GM12878 (cell line): ENCODE measurements at regions not wholly inside any gene's neighbourhood (a gene's known extent, or its start where the extent isn't known, plus 50 kb on each side); places are given as distances from the start of the nearest gene placed in this dataset.

ENCODE experiments used
- ATAC-seq: fragments of 200-7000 bp; cut with Tn5 transposase; 3 replicates; pipeline ENCODE4 v1.9.1; 2020; ENCODE audit warnings: mild to moderate bottlenecking, moderate library complexity
- BruUV-seq: library from RNA; stranded (reverse); fragments of 400-500 nt; replicated peaks from 2 replicates; lab custom pipeline; 2021; lab: Mats Ljungman, UMichigan
- CTCF ChIA-PET: fragments of 300-600 bp; sonication (Branson Sonifier 250); formaldehyde crosslinking; extraction: SDS; loops from one replicate; lab custom pipeline; 2021; ENCODE audit warnings: inconsistent platforms; lab: Yijun Ruan, JAX
- POLR2A ChIA-PET: fragments of 350-600 bp; formaldehyde crosslinking; extraction: SDS; loops from one replicate; lab custom pipeline; 2021; ENCODE audit warnings: inconsistent platforms; lab: Charles Lee
- RAD21 ChIA-PET: fragments of 300-600 bp; sonication (Branson Sonifier 250); formaldehyde crosslinking; loops from one replicate; lab custom pipeline; 2023; ENCODE audit warnings: antibody characterized with exemption; ENCODE audit not compliant: unreplicated experiment; lab: Charles Lee
- SMC1A ChIA-PET: fragments of 300-600 bp; sonication (Branson Sonifier 250); formaldehyde crosslinking; loops from one replicate; lab custom pipeline; 2023; ENCODE audit not compliant: unreplicated experiment, uncharacterized antibody; lab: Charles Lee
- DNase-seq: peaks from one replicate; pipeline ENCODE4 v3.0.0-alpha.2; 2011; ENCODE audit warnings: low read depth, low spot score
- FAIRE-seq: peaks from 3 replicates; lab custom pipeline; 2011; peaks lifted over from hg19 to GRCh38; lab: Jason Lieb, UNC
- H2AFZ ChIP-seq: 2 replicates; pipeline ENCODE4 v1.6.0; 2011; ENCODE audit warnings: low read depth, low read length, control low read depth; ENCODE audit not compliant: control insufficient read depth
- H3K27ac ChIP-seq: 2 replicates; pipeline ENCODE4 v1.5.1; 2011; ENCODE audit warnings: control low read depth; ENCODE audit not compliant: control insufficient read depth, insufficient read depth
- H3K27me3 ChIP-seq, 2 experiments: replicated peaks in 1 of 2; 2 replicates each; pipeline versions ENCODE4 v1.6.0 to v1.6.1; 2011; ENCODE audit warnings: low read length in 1 of 2; ENCODE audit not compliant: control insufficient read depth in 2 of 2, insufficient read depth in 2 of 2
- H3K36me3 ChIP-seq, 2 experiments: 2 replicates each; pipeline ENCODE4 v1.5.1; 2011; ENCODE audit warnings: low read length in 1 of 2; ENCODE audit not compliant: control insufficient read depth in 2 of 2, insufficient read depth in 2 of 2
- H3K4me1 ChIP-seq: 2 replicates; pipeline ENCODE4 v1.6.1; 2011; ENCODE audit warnings: mild to moderate bottlenecking, low read length, moderate library complexity, mixed read lengths; ENCODE audit not compliant: control insufficient read depth, insufficient read depth
- H3K4me2 ChIP-seq: 2 replicates; pipeline ENCODE4 v1.6.0; 2011; ENCODE audit warnings: control low read depth; ENCODE audit not compliant: control insufficient read depth, insufficient read depth
- H3K4me3 ChIP-seq: fragments of 200-600 bp; sonication (generic); 2 replicates; pipeline ENCODE4 v1.5.1; 2016
- H3K79me2 ChIP-seq: 2 replicates; pipeline ENCODE4 v1.6.0; 2011; ENCODE audit warnings: low read length; ENCODE audit not compliant: control insufficient read depth, insufficient read depth
- H3K9ac ChIP-seq: 2 replicates; pipeline ENCODE4 v1.8.0; 2011; ENCODE audit warnings: low read length, control low read depth, mixed read lengths; ENCODE audit not compliant: control insufficient read depth, insufficient read depth
- H3K9me3 ChIP-seq: replicated peaks from 3 replicates; pipeline ENCODE4 v1.5.1; 2011; ENCODE audit warnings: mild to moderate bottlenecking, low read length; ENCODE audit not compliant: control insufficient read depth, insufficient read depth
- H4K20me1 ChIP-seq: 2 replicates; pipeline ENCODE4 v1.6.0; 2011; ENCODE audit not compliant: control insufficient read depth, insufficient read depth
- ATF2 ChIP-seq: IDR thresholded peaks from 2 replicates; pipeline ENCODE4 v1.6.1; 2012; ENCODE audit warnings: low read length, inconsistent platforms
- EED ChIP-seq: sonication (generic); IDR thresholded peaks from 2 replicates; pipeline ENCODE4 v1.6.1; 2016; ENCODE audit warnings: antibody characterized with exemption, low read depth
- MYB ChIP-seq: fragments of 150-350 bp; IDR thresholded peaks from 2 replicates; pipeline ENCODE4 v1.6.1; 2014; ENCODE audit warnings: mild to moderate bottlenecking, low read depth, low read length, borderline replicate concordance
- PML ChIP-seq: IDR thresholded peaks from 2 replicates; pipeline ENCODE4 v1.6.1; 2012; ENCODE audit warnings: low read length, inconsistent platforms
- REST ChIP-seq: IDR thresholded peaks from 2 replicates; pipeline ENCODE4 v1.6.1; 2012; ENCODE audit warnings: mild to moderate bottlenecking, low read depth, low read length
- SMAD5 ChIP-seq: IDR thresholded peaks from 2 replicates; pipeline ENCODE4 v1.6.1; 2016; ENCODE audit warnings: antibody characterized with exemption, low read depth
- WGBS: methylation state at CpG from one replicate; pipeline ENCODE4 v1.1.6; 2016; ENCODE audit warnings: low lambda C conversion rate; ENCODE audit not compliant: insufficient replicate concordance, insufficient coverage; ENCODE audit errors: missing lambda C conversion rate; 5-methylcytosine and 5-hydroxymethylcytosine counted together
- in situ Hi-C: fragments of 300-500 bp; cut with MboI; formaldehyde crosslinking; loops from 9 replicates; pipeline ENCODE4 v1.14.3; 2018; ENCODE audit warnings: mixed read lengths
- intact Hi-C: fragments of 100-400 bp; cut with micrococcal nuclease; formaldehyde crosslinking; loops from one replicate; pipeline ENCODE4 v1.14.2; 2022; ENCODE audit not compliant: unreplicated experiment
- TF ChIP-seq, protein P1 (sequence below): fragments of 450-650 bp; conservative IDR thresholded peaks from 2 replicates; pipeline ENCODE4 v1.6.1; 2017; ENCODE audit warnings: mild to moderate bottlenecking, moderate library complexity
- TF ChIP-seq, protein P2 (sequence below): fragments of 450-650 bp; IDR thresholded peaks from 2 replicates; pipeline ENCODE4 v1.6.1; 2016; ENCODE audit warnings: mild to moderate bottlenecking
- TF ChIP-seq, protein P3 (sequence below): fragments of 450-650 bp; IDR thresholded peaks from 2 replicates; pipeline ENCODE4 v1.6.1; 2017; ENCODE audit warnings: mild to moderate bottlenecking, moderate library complexity

DNA sequence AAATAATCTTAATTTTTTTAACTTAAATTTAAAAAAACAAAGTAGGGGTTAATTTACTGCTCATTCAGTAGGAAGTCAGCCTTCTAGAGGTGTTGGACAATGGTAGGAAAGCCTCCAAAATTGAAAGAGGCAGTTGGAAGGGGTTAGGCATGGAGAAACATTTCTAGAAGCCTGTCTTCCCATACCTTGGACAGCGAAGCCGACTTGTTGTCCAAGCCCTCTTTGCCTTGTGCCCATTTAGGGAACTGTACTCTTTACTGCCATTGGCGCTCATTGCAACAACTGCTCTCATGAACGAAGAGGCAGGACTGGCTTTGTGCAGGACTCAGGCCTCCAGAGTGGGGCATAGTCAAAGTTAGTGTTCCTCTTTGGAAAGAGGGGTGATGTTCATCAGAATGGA lies 333.3 kb downstream of the HRH4 start:
- no peaks in the 10 kb centered on the region for H4K20me1 ChIP-seq
- no peak overlapping the region for H2AFZ ChIP-seq
- in situ Hi-C loops (no loop called here), intact Hi-C loops (no loop called here)
- H3K4me3 ChIP-seq: no peak overlapping the region
- H3K36me3 ChIP-seq: no peaks in the 10 kb centered on the region
- 46% methylated on average over 4 of the region's 4 CpGs for WGBS
- no peaks in the 10 kb centered on the region for H3K27me3 ChIP-seq
- BruUV-seq: no TSS peak
- H3K9me3 ChIP-seq: no peaks in the 10 kb centered on the region
- ATAC-seq (no peak), FAIRE-seq (no peak), DNase-seq (no peak)
- no peaks in the 10 kb centered on the region for H3K79me2 ChIP-seq
- no peak overlapping the region for H3K9ac ChIP-seq
- H3K4me2 ChIP-seq: no peak overlapping the region
- SMC1A ChIA-PET: interaction anchor here (0.6 kb wide), 1 partner anchor 73 kb away, joined by 3 read pairs; no protein-coding TSS in a partner anchor
- H3K4me1 ChIP-seq: no peaks in the 10 kb centered on the region
- RAD21 ChIA-PET: no interaction called here
- H3K27ac ChIP-seq: no peak overlapping the region
- POLR2A ChIA-PET: no interaction called here
- CTCF ChIA-PET: no interaction called here
- TF ChIP-seq PML: no peak
- TF ChIP-seq MYB: no peak
- TF ChIP-seq, protein P1, sequence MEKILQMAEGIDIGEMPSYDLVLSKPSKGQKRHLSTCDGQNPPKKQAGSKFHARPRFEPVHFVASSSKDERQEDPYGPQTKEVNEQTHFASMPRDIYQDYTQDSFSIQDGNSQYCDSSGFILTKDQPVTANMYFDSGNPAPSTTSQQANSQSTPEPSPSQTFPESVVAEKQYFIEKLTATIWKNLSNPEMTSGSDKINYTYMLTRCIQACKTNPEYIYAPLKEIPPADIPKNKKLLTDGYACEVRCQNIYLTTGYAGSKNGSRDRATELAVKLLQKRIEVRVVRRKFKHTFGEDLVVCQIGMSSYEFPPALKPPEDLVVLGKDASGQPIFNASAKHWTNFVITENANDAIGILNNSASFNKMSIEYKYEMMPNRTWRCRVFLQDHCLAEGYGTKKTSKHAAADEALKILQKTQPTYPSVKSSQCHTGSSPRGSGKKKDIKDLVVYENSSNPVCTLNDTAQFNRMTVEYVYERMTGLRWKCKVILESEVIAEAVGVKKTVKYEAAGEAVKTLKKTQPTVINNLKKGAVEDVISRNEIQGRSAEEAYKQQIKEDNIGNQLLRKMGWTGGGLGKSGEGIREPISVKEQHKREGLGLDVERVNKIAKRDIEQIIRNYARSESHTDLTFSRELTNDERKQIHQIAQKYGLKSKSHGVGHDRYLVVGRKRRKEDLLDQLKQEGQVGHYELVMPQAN: no peak
- no peak for TF ChIP-seq ATF2
- TF ChIP-seq, protein P2, sequence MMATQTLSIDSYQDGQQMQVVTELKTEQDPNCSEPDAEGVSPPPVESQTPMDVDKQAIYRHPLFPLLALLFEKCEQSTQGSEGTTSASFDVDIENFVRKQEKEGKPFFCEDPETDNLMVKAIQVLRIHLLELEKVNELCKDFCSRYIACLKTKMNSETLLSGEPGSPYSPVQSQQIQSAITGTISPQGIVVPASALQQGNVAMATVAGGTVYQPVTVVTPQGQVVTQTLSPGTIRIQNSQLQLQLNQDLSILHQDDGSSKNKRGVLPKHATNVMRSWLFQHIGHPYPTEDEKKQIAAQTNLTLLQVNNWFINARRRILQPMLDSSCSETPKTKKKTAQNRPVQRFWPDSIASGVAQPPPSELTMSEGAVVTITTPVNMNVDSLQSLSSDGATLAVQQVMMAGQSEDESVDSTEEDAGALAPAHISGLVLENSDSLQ: no peak
- TF ChIP-seq SMAD5: no peak
- TF ChIP-seq EED: no peak
- no peak for TF ChIP-seq REST
- TF ChIP-seq, protein P3, sequence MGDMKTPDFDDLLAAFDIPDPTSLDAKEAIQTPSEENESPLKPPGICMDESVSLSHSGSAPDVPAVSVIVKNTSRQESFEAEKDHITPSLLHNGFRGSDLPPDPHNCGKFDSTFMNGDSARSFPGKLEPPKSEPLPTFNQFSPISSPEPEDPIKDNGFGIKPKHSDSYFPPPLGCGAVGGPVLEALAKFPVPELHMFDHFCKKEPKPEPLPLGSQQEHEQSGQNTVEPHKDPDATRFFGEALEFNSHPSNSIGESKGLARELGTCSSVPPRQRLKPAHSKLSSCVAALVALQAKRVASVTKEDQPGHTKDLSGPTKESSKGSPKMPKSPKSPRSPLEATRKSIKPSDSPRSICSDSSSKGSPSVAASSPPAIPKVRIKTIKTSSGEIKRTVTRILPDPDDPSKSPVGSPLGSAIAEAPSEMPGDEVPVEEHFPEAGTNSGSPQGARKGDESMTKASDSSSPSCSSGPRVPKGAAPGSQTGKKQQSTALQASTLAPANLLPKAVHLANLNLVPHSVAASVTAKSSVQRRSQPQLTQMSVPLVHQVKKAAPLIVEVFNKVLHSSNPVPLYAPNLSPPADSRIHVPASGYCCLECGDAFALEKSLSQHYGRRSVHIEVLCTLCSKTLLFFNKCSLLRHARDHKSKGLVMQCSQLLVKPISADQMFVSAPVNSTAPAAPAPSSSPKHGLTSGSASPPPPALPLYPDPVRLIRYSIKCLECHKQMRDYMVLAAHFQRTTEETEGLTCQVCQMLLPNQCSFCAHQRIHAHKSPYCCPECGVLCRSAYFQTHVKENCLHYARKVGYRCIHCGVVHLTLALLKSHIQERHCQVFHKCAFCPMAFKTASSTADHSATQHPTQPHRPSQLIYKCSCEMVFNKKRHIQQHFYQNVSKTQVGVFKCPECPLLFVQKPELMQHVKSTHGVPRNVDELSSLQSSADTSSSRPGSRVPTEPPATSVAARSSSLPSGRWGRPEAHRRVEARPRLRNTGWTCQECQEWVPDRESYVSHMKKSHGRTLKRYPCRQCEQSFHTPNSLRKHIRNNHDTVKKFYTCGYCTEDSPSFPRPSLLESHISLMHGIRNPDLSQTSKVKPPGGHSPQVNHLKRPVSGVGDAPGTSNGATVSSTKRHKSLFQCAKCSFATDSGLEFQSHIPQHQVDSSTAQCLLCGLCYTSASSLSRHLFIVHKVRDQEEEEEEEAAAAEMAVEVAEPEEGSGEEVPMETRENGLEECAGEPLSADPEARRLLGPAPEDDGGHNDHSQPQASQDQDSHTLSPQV: no peak
